H1 (cell line): ENCODE measurements at regions not wholly inside any gene's neighbourhood (a gene's known extent, or its start where the extent isn't known, plus 50 kb on each side); places are given as distances from the start of the nearest gene placed in this dataset.

Experiments used
- ASH2L ChIP-seq: fragments of 200-600, 300-600 bp; sonication (generic); IDR thresholded peaks from one replicate; pipeline ENCODE4 v1.7.1; 2017; ENCODE audit warnings: low read length
- CHD1 ChIP-seq: IDR thresholded peaks from 2 replicates; pipeline ENCODE4 v1.6.1; 2012; ENCODE audit warnings: low read depth, low read length, improper control_type of control experiment
- CREB1 ChIP-seq: IDR thresholded peaks from 2 replicates; pipeline ENCODE4 v1.6.1; 2012; ENCODE audit warnings: inconsistent platforms
- CTCF ChIP-seq, 3 experiments: IDR thresholded peaks; 1 replicate in 2 of 3; 2 replicates in 1 of 3; pipeline versions ENCODE4 v1.5.1 to v1.6.1; 2011; ENCODE audit warnings: low read length in 3 of 3, mild to moderate bottlenecking in 3 of 3, inconsistent platforms in 2 of 3, low read depth in 1 of 3, moderate library complexity in 1 of 3; ENCODE audit not compliant: insufficient read depth in 1 of 3; ENCODE audit errors: control extremely low read depth in 1 of 3
- KDM1A ChIP-seq: fragments of 200-600, 300-600 bp; sonication (generic); IDR thresholded peaks from 2 replicates; pipeline ENCODE4 v1.7.1; 2016; ENCODE audit warnings: mild to moderate bottlenecking, low read length, borderline replicate concordance
- POLR2A ChIP-seq, 2 experiments: IDR thresholded peaks; 1 replicate in 1 of 2; 2 replicates in 1 of 2; pipeline ENCODE4 v1.6.1; 2011; ENCODE audit warnings: low read depth in 2 of 2, low read length in 2 of 2, mild to moderate bottlenecking in 2 of 2; ENCODE audit errors: control extremely low read depth in 1 of 2
- RAD21 ChIP-seq, 2 experiments: IDR thresholded peaks in 1 of 2; conservative IDR thresholded peaks in 1 of 2; 2 replicates each; pipeline ENCODE4 v1.6.1; 2011; ENCODE audit warnings: low read depth in 2 of 2, low read length in 2 of 2, improper control_type of control experiment in 1 of 2, inconsistent platforms in 1 of 2, mild to moderate bottlenecking in 1 of 2, moderate library complexity in 1 of 2
- ZNF274 ChIP-seq: IDR thresholded peaks from 2 replicates; pipeline ENCODE4 v1.7.0; 2012; ENCODE audit warnings: low read length, borderline replicate concordance; ENCODE audit errors: extremely low read depth

DNA sequence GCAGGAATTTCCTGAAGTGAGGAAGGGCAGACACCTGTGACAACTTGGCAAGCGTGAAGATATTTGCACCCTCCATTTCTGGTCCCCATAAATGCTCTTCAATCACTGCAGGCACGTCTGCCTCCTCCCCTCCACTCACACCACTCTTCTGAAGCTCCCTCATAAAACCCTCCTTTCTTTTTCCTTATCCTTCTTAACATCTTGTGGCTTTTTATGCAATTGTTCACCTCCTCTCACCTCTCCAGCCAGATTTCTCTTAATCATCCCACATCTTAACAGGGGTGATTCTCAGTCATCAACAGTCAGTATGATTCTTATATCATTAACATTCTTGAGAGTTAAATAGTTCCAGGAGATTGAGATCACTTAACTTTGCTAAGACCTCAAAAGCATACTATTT, 277.4 kb downstream of the SPRY1 start:
- TF ChIP-seq CHD1 (no peak), ZNF274 (no peak), CTCF (IDR thresholded peaks at IDR 0.05; ENCODE audit: control extremely low read depth in 1 of 3, insufficient read depth in 1 of 3, low read depth in 1 of 3, low read length in 3 of 3) (no peak), KDM1A (no peak), RAD21 (IDR thresholded peaks at IDR 0.05 in 1 of 2, conservative IDR thresholded peaks at IDR 0.05 in 1 of 2; ENCODE audit: low read depth in 2 of 2, low read length in 2 of 2) (no peak), POLR2A (IDR thresholded peaks at IDR 0.05; ENCODE audit: control extremely low read depth in 1 of 2, low read depth in 2 of 2, low read length in 2 of 2) (no peak), ASH2L (no peak), CREB1 (no peak)
